WI38 (cell line): ENCODE measurements at regions not wholly inside any gene's neighbourhood (a gene's known extent, or its start where the extent isn't known, plus 50 kb on each side); places are given as distances from the start of the nearest gene placed in this dataset.
"Not testable (repeated sequence)": the region's sequence is repeated elsewhere in the genome, so short reads cannot be mapped to it uniquely, and the experiment has no call there.

ENCODE experiments used
- H3K4me3 ChIP-seq: 2 replicates; pipeline ENCODE4 v1.5.1; 2011; ENCODE audit warnings: low read depth, mild to moderate bottlenecking, control low read depth, low read length
- CTCF ChIP-seq: IDR thresholded peaks from 2 replicates; pipeline ENCODE4 v1.5.1; 2012; ENCODE audit warnings: low read depth, mild to moderate bottlenecking, control low read depth, low read length

GRCh38 chr17:16861152-16861551 is 110.8 kb downstream of the TNFRSF13B start:
- H3K4me3 ChIP-seq: not testable (repeated sequence)

DNA sequence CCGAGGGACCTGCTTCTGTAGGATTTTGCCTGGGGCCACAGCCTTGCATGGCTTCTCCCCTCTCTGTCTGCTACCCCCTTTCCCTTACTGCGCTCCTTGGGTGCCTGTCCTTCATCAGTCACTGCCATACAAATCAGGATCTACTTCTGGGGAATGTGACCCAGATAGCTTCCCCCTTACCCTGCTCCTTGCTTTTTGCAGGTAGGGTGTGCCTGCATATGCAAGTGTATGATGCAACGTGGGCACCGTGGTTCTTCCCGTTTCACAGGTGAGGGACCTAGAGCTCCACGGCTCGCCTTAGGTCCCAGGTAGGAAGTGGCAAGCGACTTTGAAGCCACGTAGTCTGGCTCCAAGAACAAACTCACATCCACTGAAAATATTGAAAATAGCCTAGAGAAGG is 111.5 kb downstream of the TNFRSF13B start:
- not testable (repeated sequence) for H3K4me3 ChIP-seq

GRCh38 chr17:16859515-16859914 is 112.4 kb downstream of the TNFRSF13B start:
- H3K4me3 ChIP-seq: not testable (repeated sequence)

GRCh38 chr17:16857746-16858145 is 114.2 kb downstream of the TNFRSF13B start:
- not testable (repeated sequence) for H3K4me3 ChIP-seq

DNA sequence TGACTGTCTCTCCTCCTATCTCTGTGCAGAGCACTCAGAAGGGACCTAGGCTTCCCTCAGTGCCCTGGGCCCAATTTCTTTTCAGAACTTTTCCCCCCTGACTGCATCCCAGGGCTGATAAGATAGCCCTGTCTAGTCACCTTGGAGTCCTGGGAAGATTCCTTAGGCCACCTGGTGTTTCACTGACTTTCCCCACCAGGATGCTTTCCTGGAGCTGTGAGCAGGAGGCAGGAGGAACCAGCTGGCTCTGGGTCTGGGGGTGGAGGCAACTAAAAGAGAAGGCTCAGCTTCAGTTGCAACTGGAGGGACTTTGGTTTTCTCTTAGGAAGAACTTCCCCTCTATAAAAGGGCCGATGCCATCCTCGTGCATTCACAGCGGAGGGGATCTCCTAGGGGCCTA is 115.1 kb downstream of the TNFRSF13B start:
- not testable (repeated sequence) for H3K4me3 ChIP-seq

DNA sequence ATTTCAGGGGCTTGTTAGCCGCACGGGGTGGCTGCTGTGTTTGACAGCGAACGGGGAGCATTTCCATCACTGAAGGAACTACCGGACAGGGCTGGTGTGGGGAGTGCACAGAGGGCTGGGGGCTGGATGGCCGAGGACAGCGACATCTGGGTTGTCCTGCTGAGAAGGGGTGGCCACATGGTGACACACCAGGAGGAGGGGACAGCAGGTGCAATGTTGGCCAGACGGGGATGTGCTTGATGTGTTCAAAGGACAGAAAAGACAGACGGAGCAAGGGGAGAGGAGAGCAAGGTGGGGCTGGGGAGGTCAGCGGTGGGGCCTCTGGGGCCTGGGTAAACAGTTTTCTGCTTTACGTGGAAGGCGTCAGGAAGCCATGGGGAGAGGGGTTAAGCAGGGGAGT is 115.7 kb downstream of the TNFRSF13B start:
- not testable (repeated sequence) for H3K4me3 ChIP-seq

GRCh38 chr17:16854636-16855035 is 117.3 kb downstream of the TNFRSF13B start:
- H3K4me3 ChIP-seq: not testable (repeated sequence)

DNA sequence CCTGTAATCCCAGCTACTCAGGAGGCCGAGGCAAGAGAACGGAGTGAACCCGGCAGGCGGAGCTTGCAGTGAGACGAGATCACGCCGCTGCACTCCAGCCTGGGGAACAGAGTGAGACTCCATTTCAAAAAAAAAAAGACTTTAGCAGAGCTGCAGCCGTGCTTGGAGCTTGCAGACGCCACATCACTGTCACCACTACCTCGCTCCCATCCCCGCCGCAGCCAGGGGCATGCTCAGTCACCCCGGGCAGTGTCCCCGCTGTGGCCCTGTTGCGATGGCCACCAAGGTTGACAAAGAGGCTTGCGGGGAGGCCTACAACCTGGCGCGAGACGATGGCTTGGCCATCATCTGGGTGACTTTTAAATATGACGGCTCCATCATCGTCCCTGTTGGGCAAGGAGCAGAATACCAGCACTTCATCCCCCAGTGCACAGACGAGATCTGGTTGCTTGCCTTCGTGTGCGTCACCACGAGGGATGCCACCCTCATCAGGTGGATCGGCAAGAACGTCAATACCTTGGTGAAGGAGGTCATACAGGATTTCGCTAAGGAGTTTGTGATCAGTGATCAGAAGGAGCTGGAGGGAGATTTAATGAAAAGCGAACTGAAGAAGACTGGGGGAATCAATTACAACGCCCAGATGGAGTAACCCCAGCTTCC is 118.1 kb downstream of the TNFRSF13B start:
- no peak for TF ChIP-seq CTCF
- H3K4me3 ChIP-seq: no peak overlapping the region

- not testable (repeated sequence) for H3K4me3 ChIP-seq
Observed at GRCh38 chr17:16849861-16850260, 122.1 kb downstream of the TNFRSF13B start.

GRCh38 chr17:16848997-16849396 is 122.9 kb downstream of the TNFRSF13B start:
- not testable (repeated sequence) for H3K4me3 ChIP-seq

- not testable (repeated sequence) for H3K4me3 ChIP-seq
Observed at GRCh38 chr17:16845098-16845497, 126.8 kb downstream of the TNFRSF13B start.

DNA sequence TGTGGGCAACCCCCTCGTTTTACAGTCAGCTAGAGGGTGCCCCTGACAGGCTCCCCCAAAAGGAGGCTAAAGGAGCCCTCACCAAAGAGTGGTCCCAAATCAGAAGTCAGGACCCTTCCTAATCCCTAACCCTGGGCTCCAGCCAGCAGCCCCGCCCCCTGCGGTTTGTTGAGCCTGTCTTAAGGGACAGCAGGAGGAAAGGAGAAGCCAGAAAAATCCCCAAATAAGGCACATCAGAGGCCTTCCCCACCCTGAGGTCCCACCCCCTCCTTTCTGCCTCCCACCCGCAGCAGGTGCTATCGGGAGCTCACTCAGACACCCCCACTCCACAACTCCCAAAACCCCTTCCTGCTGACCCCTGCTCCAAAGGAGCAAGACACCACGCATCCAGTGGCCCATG is 127.2 kb downstream of the TNFRSF13B start:
- H3K4me3 ChIP-seq: not testable (repeated sequence)

GRCh38 chr17:16843511-16843910 is 128.4 kb downstream of the TNFRSF13B start:
- not testable (repeated sequence) for H3K4me3 ChIP-seq

DNA sequence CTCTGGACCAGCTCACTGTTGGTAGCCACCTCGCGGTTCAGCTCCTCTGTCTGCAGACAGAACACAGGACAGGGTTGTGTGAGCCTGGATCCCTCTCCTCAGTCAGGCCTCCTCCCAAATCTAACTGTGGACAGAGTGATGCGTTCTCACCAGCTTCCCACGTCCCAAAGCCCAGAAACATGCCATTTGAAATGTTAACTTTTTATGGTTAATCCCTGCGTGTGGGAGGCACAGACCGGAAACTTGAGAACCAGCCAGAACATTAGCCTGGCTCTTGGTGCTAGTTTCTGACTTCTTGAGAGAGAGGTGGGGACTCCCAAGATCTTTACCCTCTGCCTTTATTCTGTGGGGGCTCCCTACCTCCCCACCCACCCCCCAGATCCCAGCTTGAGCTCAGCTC is 129.6 kb downstream of the TNFRSF13B start:
- H3K4me3 ChIP-seq: not testable (repeated sequence)

- not testable (repeated sequence) for H3K4me3 ChIP-seq
Observed at GRCh38 chr17:16841896-16842295, 130.0 kb downstream of the TNFRSF13B start.

DNA sequence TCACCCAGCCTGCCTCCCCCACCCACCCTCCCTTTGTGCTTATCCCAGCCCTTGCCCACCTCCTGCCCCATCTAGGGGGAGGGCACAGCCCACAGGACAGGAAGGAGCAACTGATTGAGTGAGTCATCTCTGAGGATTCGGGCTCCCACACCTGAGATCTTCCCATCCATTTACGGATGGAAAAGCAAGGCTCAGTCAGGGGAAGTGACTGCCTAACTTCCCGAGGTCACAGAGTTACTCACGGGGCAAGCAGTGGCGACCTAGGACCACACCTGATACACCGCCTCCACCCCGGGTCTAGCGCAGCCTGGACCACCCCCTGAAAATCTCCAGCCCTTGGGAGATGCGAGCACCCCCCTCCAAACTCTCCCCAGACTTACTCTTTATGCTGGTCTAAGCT is 131.7 kb downstream of the TNFRSF13B start:
- not testable (repeated sequence) for H3K4me3 ChIP-seq

DNA sequence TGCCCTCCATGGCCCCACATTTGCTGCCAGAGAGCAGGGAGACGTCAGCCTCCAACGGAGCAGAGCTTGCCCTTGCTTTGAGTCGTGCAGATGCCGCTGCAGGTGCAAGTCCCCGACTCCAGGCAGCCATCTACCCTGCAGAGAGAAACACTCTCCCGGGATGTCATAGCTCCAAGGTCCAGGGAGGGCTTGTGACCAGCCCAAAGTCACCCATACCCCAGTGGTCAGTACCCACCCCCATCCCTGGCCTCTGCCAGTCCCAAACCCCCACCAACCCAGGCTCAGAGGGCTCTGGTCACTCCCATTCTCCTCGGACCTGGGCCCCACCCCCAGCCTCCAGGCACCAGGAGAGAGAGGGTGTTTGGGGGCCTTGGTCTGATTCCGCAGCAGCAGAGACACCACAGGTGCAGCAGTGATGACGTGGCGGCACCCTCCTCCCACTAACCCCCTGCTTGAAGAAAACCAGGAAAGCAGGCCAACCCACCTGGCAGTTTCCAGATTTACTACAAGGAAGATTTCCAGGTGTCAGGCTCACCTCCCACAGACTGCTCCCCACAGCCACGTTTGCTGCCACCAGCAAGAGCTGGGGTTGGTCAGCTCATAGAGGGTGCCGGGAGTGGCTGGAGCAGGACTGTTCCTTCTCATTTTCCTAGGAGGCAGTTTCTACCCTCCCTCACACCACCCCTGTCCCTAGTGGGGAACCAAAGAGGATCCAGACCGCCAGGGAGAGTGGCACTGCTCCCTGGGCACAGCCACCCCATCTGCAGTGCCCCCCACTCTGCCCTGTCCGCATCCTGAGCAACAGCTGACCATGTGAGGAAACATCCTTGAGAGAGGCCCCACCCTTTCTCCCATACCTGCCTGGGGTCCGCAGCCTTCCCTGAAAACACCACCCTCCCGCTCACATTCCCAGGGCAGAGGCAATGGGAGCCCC is 132.4 kb downstream of the TNFRSF13B start:
- not testable (repeated sequence) for H3K4me3 ChIP-seq

GRCh38 chr17:16838795-16839194 is 133.1 kb downstream of the TNFRSF13B start:
- H3K4me3 ChIP-seq: not testable (repeated sequence)

- not testable (repeated sequence) for H3K4me3 ChIP-seq
Observed at GRCh38 chr17:16838287-16838686, 133.6 kb downstream of the TNFRSF13B start.

GRCh38 chr17:16837468-16838266 is 134.3 kb downstream of the TNFRSF13B start:
- H3K4me3 ChIP-seq: not testable (repeated sequence)
